ENCODE measurements at regions not wholly inside any gene's neighbourhood (a gene's known extent, or its start where the extent isn't known, plus 50 kb on each side); places are given as distances from the start of the nearest gene placed in this dataset.
"Not testable (repeated sequence)": the region's sequence is repeated elsewhere in the genome, so short reads cannot be mapped to it uniquely, and the experiment has no call there.

DNA sequence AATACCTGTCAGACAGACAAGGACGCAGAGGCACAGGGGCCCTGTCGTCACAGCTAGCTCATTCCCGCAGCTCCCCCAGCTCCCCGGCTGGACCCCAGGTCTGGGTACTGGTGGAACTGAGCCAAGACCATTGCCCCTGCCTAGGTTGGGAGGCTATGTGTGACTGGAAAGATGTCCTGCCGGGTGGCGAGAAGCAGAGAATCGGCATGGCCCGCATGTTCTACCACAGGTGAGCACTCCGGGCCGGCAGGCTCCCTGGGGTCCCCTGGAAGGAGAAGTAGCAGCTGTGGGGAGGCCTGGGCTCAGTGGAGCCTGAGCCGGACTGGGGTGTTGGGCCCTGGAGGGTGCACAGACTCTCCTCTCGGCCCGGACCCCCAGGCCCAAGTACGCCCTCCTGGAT, 3028.3 kb upstream of the TEKT4 start:
- DNase-seq; H4K5ac ChIP-seq (ENCODE audit: low read depth, low read length); H3K36me3 ChIP-seq (ENCODE audit: control insufficient read depth, insufficient read depth, low read length); dilution Hi-C loops (cut with HindIII; ENCODE audit: low sequenced_read_pairs, unreplicated experiment); H3K9ac ChIP-seq (ENCODE audit: low read depth, low read length); POLR2A ChIA-PET (ENCODE audit: unreplicated experiment); H2BK120ac ChIP-seq (ENCODE audit: low read depth, low read length); H3K23ac ChIP-seq (ENCODE audit: low read depth, low read length); H3K27ac ChIP-seq (ENCODE audit: insufficient read depth, low read length); H3K18ac ChIP-seq (ENCODE audit: low read depth, low read length); H3K4ac ChIP-seq (ENCODE audit: low read depth, low read length); H2BK5ac ChIP-seq (ENCODE audit: low read depth, low read length, poor library complexity, severe bottlenecking); H3K4me2 ChIP-seq (ENCODE audit: low read depth, low read length); H2AK5ac ChIP-seq (ENCODE audit: low read depth, low read length); H3K9me1 ChIP-seq (ENCODE audit: insufficient read depth, low read length); H3K79me1 ChIP-seq (ENCODE audit: low read depth in 1 of 2, low read length in 2 of 2); CTCF ChIA-PET; intact Hi-C loops (cut with micrococcal nuclease); H3K4me3 ChIP-seq (ENCODE audit: insufficient read depth, low read depth, low read length); H2BK15ac ChIP-seq (ENCODE audit: low read depth, low read length); ATAC-seq (ENCODE audit: low read depth); H2AK9ac ChIP-seq (replicated peaks; ENCODE audit: low read depth, low read length, poor library complexity); BruUV-seq (replicated peaks); H3K9me3 ChIP-seq (ENCODE audit: control insufficient read depth, insufficient read depth, low read length); H2BK20ac ChIP-seq (ENCODE audit: low read depth, low read length); H4K20me1 ChIP-seq (ENCODE audit: insufficient read depth, low read length); H4K8ac ChIP-seq (ENCODE audit: low read depth in 2 of 2, low read length in 2 of 2); H3K4me1 ChIP-seq (ENCODE audit: control insufficient read depth, insufficient read depth, low read length); H3K56ac ChIP-seq (ENCODE audit: extremely low read depth, insufficient read depth, low read length); H4K91ac ChIP-seq (ENCODE audit: insufficient read depth, low read depth, low read length); H3K27me3 ChIP-seq (ENCODE audit: control insufficient read depth, insufficient read depth, low read length); H2AFZ ChIP-seq (replicated peaks; ENCODE audit: low read length, poor library complexity); in situ Hi-C loops (cut with MboI; ENCODE audit: low sequenced_read_pairs); H3K14ac ChIP-seq (replicated peaks; ENCODE audit: low read depth, low read length): not testable (repeated sequence)
- 87% methylated on average over 3 of the region's 14 CpGs; no CpG with 5 or more reads in 1 of the 2 experiments for WGBS, 2 experiments (ENCODE audit: extremely low coverage in 2 of 2, insufficient read length in 1 of 2)

DNA sequence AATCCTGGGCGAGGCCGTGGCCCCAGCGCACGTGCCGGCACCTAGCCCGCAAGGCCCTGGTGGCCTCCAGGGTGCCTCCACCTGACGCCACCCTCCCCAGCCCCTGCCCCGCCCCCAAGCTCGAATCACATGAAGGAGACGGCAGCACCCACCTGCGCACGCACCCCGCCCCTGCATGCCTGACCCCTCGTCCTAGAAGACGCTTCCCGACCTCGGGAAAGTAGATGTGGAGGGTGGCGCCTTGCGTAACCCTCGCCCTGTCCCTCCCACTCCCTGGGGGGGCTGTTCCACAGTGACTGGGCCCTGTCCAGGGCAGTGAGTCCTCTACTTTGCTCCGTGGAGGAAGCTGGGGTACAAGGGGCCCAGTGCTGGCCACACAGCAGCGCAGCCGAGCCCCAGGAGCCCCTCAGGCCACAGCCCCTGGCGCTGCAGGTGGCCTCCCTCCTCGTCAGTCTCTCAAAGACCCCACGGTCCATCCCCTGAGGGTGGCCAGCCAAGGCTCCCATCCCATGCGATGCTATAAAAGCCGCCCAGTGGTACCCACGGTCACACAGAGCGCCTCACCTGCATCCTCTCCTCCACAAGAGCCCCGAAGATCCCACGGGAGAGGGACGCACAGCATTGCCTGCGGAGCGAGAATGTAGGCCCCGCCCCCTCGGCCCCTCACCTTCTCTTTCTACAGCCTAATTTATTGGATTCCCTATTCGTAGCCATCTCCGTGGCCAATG, 3027.3 kb upstream of the TEKT4 start:
- H3K18ac ChIP-seq (ENCODE audit: low read depth, low read length); H3K79me1 ChIP-seq (ENCODE audit: low read depth in 1 of 2, low read length in 2 of 2); BruUV-seq (replicated peaks); H3K4me2 ChIP-seq (ENCODE audit: low read depth, low read length); CTCF ChIA-PET; H3K9ac ChIP-seq (ENCODE audit: low read depth, low read length); intact Hi-C loops (cut with micrococcal nuclease); H3K14ac ChIP-seq (replicated peaks; ENCODE audit: low read depth, low read length); H2AK9ac ChIP-seq (replicated peaks; ENCODE audit: low read depth, low read length, poor library complexity); H3K36me3 ChIP-seq (ENCODE audit: control insufficient read depth, insufficient read depth, low read length); H3K4ac ChIP-seq (ENCODE audit: low read depth, low read length); DNase-seq; H4K8ac ChIP-seq (ENCODE audit: low read depth in 2 of 2, low read length in 2 of 2); H3K9me1 ChIP-seq (ENCODE audit: insufficient read depth, low read length); H3K27me3 ChIP-seq (ENCODE audit: control insufficient read depth, insufficient read depth, low read length); in situ Hi-C loops (cut with MboI; ENCODE audit: low sequenced_read_pairs); H4K5ac ChIP-seq (ENCODE audit: low read depth, low read length); H2AK5ac ChIP-seq (ENCODE audit: low read depth, low read length); H2BK120ac ChIP-seq (ENCODE audit: low read depth, low read length); H3K4me3 ChIP-seq (ENCODE audit: insufficient read depth, low read depth, low read length); dilution Hi-C loops (cut with HindIII; ENCODE audit: low sequenced_read_pairs, unreplicated experiment); POLR2A ChIA-PET (ENCODE audit: unreplicated experiment); H2BK15ac ChIP-seq (ENCODE audit: low read depth, low read length); H4K91ac ChIP-seq (ENCODE audit: insufficient read depth, low read depth, low read length); H3K4me1 ChIP-seq (ENCODE audit: control insufficient read depth, insufficient read depth, low read length); H3K27ac ChIP-seq (ENCODE audit: insufficient read depth, low read length); H3K23ac ChIP-seq (ENCODE audit: low read depth, low read length); H4K20me1 ChIP-seq (ENCODE audit: insufficient read depth, low read length); H2AFZ ChIP-seq (replicated peaks; ENCODE audit: low read length, poor library complexity); H2BK5ac ChIP-seq (ENCODE audit: low read depth, low read length, poor library complexity, severe bottlenecking); H3K56ac ChIP-seq (ENCODE audit: extremely low read depth, insufficient read depth, low read length); ATAC-seq (ENCODE audit: low read depth); H3K9me3 ChIP-seq (ENCODE audit: control insufficient read depth, insufficient read depth, low read length); H2BK20ac ChIP-seq (ENCODE audit: low read depth, low read length): not testable (repeated sequence)
- WGBS, 2 experiments (ENCODE audit: extremely low coverage in 2 of 2, insufficient read length in 1 of 2), result no CpG with 5 or more reads among the region's 39 CpGs

Measured in IMR-90 (cell line).